Esophagus muscularis mucosa (tissue), 4 donors: ENCODE measurements at regions not wholly inside any gene's neighbourhood (a gene's known extent, or its start where the extent isn't known, plus 50 kb on each side); places are given as distances from the start of the nearest gene placed in this dataset.

ENCODE experiments used
- DNase-seq: peaks from one replicate; pipeline ENCODE4 v3.0.0-alpha.2; 2017; ENCODE audit errors: extremely low spot score
- H3K27ac ChIP-seq, 4 donors: fragments of 200-600 bp; sonication (generic); replicated peaks in 1 of 4; 1 replicate in 3 of 4; 2 replicates in 1 of 4; pipeline ENCODE4 v1.5.1; 2016 to 2019; ENCODE audit warnings: mild to moderate bottlenecking in 1 of 4
- H3K27me3 ChIP-seq, 4 donors: fragments of 200-600 bp; sonication (generic); one replicate each; pipeline versions ENCODE4 v1.5.1 to v1.6.0; 2016 to 2019
- H3K36me3 ChIP-seq, 4 donors: fragments of 200-600 bp; sonication (generic); one replicate each; pipeline ENCODE4 v1.5.1; 2016 to 2019
- H3K4me1 ChIP-seq, 4 donors: fragments of 200-600 bp; sonication (generic); one replicate each; pipeline ENCODE4 v1.5.1; 2016 to 2019
- H3K4me3 ChIP-seq, 4 donors: fragments of 200-600 bp; sonication (generic); 1 replicate in 2 of 4; 2 replicates in 2 of 4; pipeline ENCODE4 v1.5.1; 2016 to 2019; ENCODE audit warnings: mild to moderate bottlenecking in 4 of 4, moderate library complexity in 1 of 4
- H3K9me3 ChIP-seq, 4 donors: fragments of 200-600 bp; sonication (generic); 1 replicate in 3 of 4; 2 replicates in 1 of 4; pipeline ENCODE4 v1.5.1; 2016 to 2019
- EP300 ChIP-seq: sonication (generic); formaldehyde crosslinking; IDR thresholded peaks from one replicate; pipeline ENCODE4 v1.6.1; 2017; ENCODE audit warnings: antibody characterized with exemption
- POLR2A ChIP-seq: fragments of 450-650 bp; IDR thresholded peaks from one replicate; pipeline ENCODE4 v1.6.1; 2017; ENCODE audit warnings: antibody characterized with exemption, moderate library complexity, mild to moderate bottlenecking, low read depth
- POLR2AphosphoS5 ChIP-seq, 2 donors: sonication (generic); formaldehyde crosslinking; IDR thresholded peaks; one replicate each; pipeline ENCODE4 v1.6.1; 2017; ENCODE audit warnings: antibody characterized with exemption in 2 of 2
- WGBS: methylation state at CpG from one replicate; pipeline ENCODE4 v1.1.5; 2018; 5-methylcytosine and 5-hydroxymethylcytosine counted together
- intact Hi-C: fragments of 100-400 bp; cut with DNase I; formaldehyde crosslinking; loops from one replicate; pipeline ENCODE4 v1.15.1; 2023
- TF ChIP-seq, protein P1 (sequence below), 3 experiments: fragments of 200-600 bp in 2 of 3; fragments of 450-650 bp in 1 of 3; sonication (generic) in 2 of 3; IDR thresholded peaks; one replicate each; pipeline ENCODE4 v1.5.1; 2017 to 2019; ENCODE audit warnings: antibody characterized with exemption in 3 of 3, mild to moderate bottlenecking in 2 of 3, moderate library complexity in 1 of 3

DNA sequence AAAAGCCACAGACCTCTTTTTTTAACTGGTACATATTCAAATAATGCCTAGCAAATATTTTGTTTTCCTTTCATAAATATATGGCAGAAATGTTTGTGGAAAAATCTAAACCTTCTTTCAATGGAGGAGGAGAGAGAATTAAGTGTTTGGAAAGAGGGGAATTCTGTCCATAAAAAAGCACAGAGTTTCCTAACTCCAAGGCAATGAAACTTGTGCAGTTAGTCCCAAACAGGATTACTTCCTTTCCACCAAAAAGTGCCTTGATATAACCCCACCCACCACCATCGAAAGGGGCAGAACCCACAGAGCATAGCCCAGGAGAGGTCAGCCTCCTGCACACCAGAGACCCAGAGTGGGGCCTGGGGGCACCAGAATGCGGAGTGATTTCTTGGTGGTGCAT is 106.3 kb downstream of the OGFRL1 start:
- DNase-seq, result no peak
- Histone ChIP-seq H3K9me3 (no peaks in the 10 kb centered on the region), H3K27me3 (no peaks in the 10 kb centered on the region), H3K4me1 (peaks cover 54 to 69% (median 64%) of the 10 kb centered on the region in 4 donors), H3K4me3 (no peak overlapping the region), H3K27ac (peak overlapping the region; percentile 36 to 59 (median 52)), H3K36me3 (peaks cover 0 to 18% (median 8%) of the 10 kb centered on the region in 4 donors)
- TF ChIP-seq, protein P1, sequence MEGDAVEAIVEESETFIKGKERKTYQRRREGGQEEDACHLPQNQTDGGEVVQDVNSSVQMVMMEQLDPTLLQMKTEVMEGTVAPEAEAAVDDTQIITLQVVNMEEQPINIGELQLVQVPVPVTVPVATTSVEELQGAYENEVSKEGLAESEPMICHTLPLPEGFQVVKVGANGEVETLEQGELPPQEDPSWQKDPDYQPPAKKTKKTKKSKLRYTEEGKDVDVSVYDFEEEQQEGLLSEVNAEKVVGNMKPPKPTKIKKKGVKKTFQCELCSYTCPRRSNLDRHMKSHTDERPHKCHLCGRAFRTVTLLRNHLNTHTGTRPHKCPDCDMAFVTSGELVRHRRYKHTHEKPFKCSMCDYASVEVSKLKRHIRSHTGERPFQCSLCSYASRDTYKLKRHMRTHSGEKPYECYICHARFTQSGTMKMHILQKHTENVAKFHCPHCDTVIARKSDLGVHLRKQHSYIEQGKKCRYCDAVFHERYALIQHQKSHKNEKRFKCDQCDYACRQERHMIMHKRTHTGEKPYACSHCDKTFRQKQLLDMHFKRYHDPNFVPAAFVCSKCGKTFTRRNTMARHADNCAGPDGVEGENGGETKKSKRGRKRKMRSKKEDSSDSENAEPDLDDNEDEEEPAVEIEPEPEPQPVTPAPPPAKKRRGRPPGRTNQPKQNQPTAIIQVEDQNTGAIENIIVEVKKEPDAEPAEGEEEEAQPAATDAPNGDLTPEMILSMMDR (IDR thresholded peaks at IDR 0.05), result no peak
- TF ChIP-seq EP300 (no peak), POLR2AphosphoS5 (IDR thresholded peaks at IDR 0.05) (no peak), POLR2A (no peak)
- WGBS, result 77% methylated on average over 2 of the region's 2 CpGs
- intact Hi-C loops, result no loop called here

DNA sequence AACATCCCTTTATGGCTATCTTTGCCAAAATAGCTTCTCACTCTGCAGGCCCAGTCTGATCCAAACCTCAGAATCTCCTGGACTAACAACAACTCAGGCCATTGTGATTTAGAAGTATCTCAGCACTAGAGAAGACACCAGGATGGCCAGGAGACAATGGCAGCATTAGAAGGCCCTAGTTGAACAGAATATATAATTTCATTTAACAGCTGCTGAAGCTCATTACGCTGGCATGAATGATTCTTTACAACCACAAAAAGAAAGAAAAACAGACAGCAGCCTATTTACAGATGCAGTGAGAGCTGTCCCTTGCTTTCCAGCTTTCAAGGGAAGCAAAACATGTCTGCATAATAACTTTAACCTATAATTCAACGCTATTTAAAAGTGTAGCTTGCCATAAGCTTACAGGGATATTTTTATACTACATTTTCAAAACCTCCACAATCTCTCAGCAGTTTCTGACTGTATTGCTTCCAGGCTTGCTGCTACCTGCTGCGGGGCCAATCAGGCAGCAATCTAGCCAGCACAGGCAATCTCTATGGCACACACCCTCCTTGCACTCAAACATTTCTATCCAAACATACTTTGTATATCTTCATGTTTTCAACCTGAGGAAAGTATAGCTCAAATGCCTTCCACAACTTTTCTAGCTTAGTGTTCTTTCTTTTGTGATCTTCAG is 107.3 kb downstream of the OGFRL1 start:
- H3K36me3 ChIP-seq, result peaks cover 0 to 18% (median 8%) of the 10 kb centered on the region in 4 donors
- intact Hi-C loops, result no loop called here
- DNase-seq, result no peak
- TF ChIP-seq, protein P1 (IDR thresholded peaks at IDR 0.05), result no peak
- no peak for TF ChIP-seq POLR2AphosphoS5 (IDR thresholded peaks at IDR 0.05)
- H3K4me1 ChIP-seq, result peaks cover 53 to 73% (median 65%) of the 10 kb centered on the region in 4 donors
- no peaks in the 10 kb centered on the region for H3K9me3 ChIP-seq
- no peaks in the 10 kb centered on the region for H3K27me3 ChIP-seq
- 67% methylated on average over 3 of the region's 3 CpGs for WGBS
- no peak overlapping the region for H3K4me3 ChIP-seq
- H3K27ac ChIP-seq, result peak overlapping the region; percentile 36 to 59 (median 52)

DNA sequence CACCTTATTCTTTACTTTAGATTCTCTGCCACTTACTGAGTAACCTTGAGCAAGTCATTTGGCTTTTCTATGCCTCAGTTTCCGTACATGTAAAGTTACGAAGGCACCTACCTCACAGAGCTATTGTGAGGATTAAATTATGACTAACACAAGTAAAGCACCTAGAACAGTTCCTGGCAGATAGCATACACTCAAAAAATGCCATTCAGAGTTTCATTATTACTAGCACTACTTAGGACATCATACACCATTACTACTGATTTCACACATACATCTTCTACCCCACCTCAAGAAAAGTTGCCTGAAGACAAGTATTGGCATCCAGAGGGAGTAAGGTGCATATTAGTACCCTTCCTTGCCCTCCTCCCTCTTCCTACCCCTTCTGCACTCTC is 107.8 kb downstream of the OGFRL1 start:
- H3K9me3 ChIP-seq, result no peaks in the 10 kb centered on the region
- peaks cover 0 to 18% (median 8%) of the 10 kb centered on the region in 4 donors for H3K36me3 ChIP-seq
- no peaks in the 10 kb centered on the region for H3K27me3 ChIP-seq
- no peak overlapping the region for H3K4me3 ChIP-seq
- peaks cover 54 to 72% (median 66%) of the 10 kb centered on the region in 4 donors for H3K4me1 ChIP-seq
- intact Hi-C loops, result no loop called here
- WGBS, result 95% methylated on average over 2 of the region's 2 CpGs
- TF ChIP-seq EP300 (no peak), POLR2A (no peak), POLR2AphosphoS5 (IDR thresholded peaks at IDR 0.05) (no peak)
- TF ChIP-seq, protein P1 (IDR thresholded peaks at IDR 0.05), result no peak
- H3K27ac ChIP-seq, result peak overlapping the region; percentile 36 to 59 (median 52)
- DNase-seq, result no peak

DNA sequence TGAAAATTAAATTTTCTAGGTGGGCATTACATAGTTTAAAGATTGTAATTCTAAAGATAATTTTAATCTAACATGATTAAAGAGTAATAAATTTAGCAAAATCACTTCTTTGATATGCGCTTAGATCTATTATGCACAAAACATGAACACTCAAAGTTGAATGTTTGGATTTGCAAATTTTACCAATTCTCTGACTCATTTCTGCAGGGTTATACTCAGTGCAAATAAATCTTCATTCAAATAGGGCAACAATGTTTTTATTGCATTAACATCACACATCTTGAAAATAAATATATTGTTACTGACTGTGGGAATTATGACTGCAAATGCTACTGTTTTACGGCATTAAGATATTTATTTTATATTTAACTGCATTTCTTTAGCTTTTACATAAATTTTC is 110.7 kb downstream of the OGFRL1 start:
- Histone ChIP-seq H3K9me3 (no peaks in the 10 kb centered on the region), H3K36me3 (peaks cover 0 to 18% (median 8%) of the 10 kb centered on the region in 4 donors), H3K27ac (no peak overlapping the region), H3K4me3 (no peak overlapping the region), H3K4me1 (peaks cover 45 to 71% (median 68%) of the 10 kb centered on the region in 4 donors), H3K27me3 (no peaks in the 10 kb centered on the region)
- 51% methylated on average over 2 of the region's 2 CpGs for WGBS
- intact Hi-C loops, result no loop called here
- TF ChIP-seq POLR2AphosphoS5 (IDR thresholded peaks at IDR 0.05) (no peak), POLR2A (no peak), EP300 (no peak)
- TF ChIP-seq, protein P1 (IDR thresholded peaks at IDR 0.05), result no peak
- no peak for DNase-seq

DNA sequence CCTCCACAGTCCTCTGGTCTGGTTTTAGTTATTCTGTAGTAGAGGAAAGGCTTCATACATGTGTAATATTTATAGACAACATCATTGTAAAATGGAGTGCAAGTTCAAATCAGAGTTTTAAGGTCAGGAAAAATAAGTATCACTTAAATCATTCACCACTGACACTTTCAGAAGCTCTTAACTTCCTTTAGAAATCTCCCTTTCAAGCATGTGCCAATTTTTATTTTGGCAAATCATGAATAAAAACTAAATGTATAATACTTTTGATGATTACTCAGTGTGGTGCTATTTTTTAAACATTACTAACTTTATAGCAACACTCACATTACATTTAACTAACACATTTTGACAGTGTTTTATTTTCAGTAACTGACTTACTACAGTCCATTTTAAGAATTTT is 112.2 kb downstream of the OGFRL1 start:
- H3K27ac ChIP-seq, result no peak overlapping the region
- intact Hi-C loops, result no loop called here
- TF ChIP-seq, protein P1 (IDR thresholded peaks at IDR 0.05), result no peak
- TF ChIP-seq POLR2A (no peak), POLR2AphosphoS5 (IDR thresholded peaks at IDR 0.05) (no peak), EP300 (no peak)
- no peak overlapping the region for H3K4me3 ChIP-seq
- H3K27me3 ChIP-seq, result no peaks in the 10 kb centered on the region
- peaks cover 40 to 70% (median 68%) of the 10 kb centered on the region in 4 donors for H3K4me1 ChIP-seq
- no peak for DNase-seq
- H3K9me3 ChIP-seq, result no peaks in the 10 kb centered on the region
- peaks cover 0 to 18% (median 8%) of the 10 kb centered on the region in 4 donors for H3K36me3 ChIP-seq
